ENCODE measurements at regions not wholly inside any gene's neighbourhood (a gene's known extent, or its start where the extent isn't known, plus 50 kb on each side); places are given as distances from the start of the nearest gene placed in this dataset.

- no peak for TF ChIP-seq CTCF (IDR thresholded peaks at IDR 0.05; ENCODE audit: low read depth, low read length)
- no peak overlapping the region for H3K4me3 ChIP-seq (ENCODE audit: low read depth, low read length)
Observed at GRCh38 chr16:17901309-17901708, 430.5 kb upstream of the XYLT1 start.

- H3K4me3 ChIP-seq (ENCODE audit: low read depth, low read length), result no peak overlapping the region
- TF ChIP-seq CTCF (IDR thresholded peaks at IDR 0.05; ENCODE audit: low read depth, low read length), result no peak
Observed at GRCh38 chr16:17899141-17899540, 428.4 kb upstream of the XYLT1 start.

GRCh38 chr16:17887963-17888362 lies 417.2 kb upstream of the XYLT1 start:
- no peak overlapping the region for H3K4me3 ChIP-seq (ENCODE audit: low read depth, low read length)
- TF ChIP-seq CTCF (IDR thresholded peaks at IDR 0.05; ENCODE audit: low read depth, low read length), result no peak

- no peak overlapping the region for H3K4me3 ChIP-seq (ENCODE audit: low read depth, low read length)
- no peak for TF ChIP-seq CTCF (IDR thresholded peaks at IDR 0.05; ENCODE audit: low read depth, low read length)
Observed at GRCh38 chr16:17885659-17886207, 415.0 kb upstream of the XYLT1 start.

- no peak for TF ChIP-seq CTCF (IDR thresholded peaks at IDR 0.05; ENCODE audit: low read depth, low read length)
- H3K4me3 ChIP-seq (ENCODE audit: low read depth, low read length), result no peak overlapping the region
Observed at GRCh38 chr16:17877821-17878360, 407.1 kb upstream of the XYLT1 start.

GRCh38 chr16:17866996-17867395 lies 396.2 kb upstream of the XYLT1 start:
- TF ChIP-seq CTCF (IDR thresholded peaks at IDR 0.05; ENCODE audit: low read depth, low read length), result no peak
- no peak overlapping the region for H3K4me3 ChIP-seq (ENCODE audit: low read depth, low read length)

- H3K4me3 ChIP-seq (ENCODE audit: low read depth, low read length), result no peak overlapping the region
- TF ChIP-seq CTCF (IDR thresholded peaks at IDR 0.05; ENCODE audit: low read depth, low read length), result no peak
Observed at GRCh38 chr16:17861981-17862479, 391.3 kb upstream of the XYLT1 start.

All from WI38 (cell line).